SK-N-SH (cell line): ENCODE measurements at regions not wholly inside any gene's neighbourhood (a gene's known extent, or its start where the extent isn't known, plus 50 kb on each side); places are given as distances from the start of the nearest gene placed in this dataset.

Experiments used
- CTCF ChIA-PET: fragments of 300-600, 350-600 bp; formaldehyde crosslinking; extraction: SDS; loops from one replicate; lab custom pipeline; 2021; lab: Yijun Ruan, JAX
- POLR2A ChIA-PET: fragments of 350-600 bp; sonication (Branson Sonifier 250); formaldehyde crosslinking; extraction: SDS; loops from one replicate; lab custom pipeline; 2020; ENCODE audit warnings: antibody characterized with exemption, inconsistent platforms; lab: Yijun Ruan, JAX
- DNase-seq: peaks from one replicate; pipeline ENCODE4 v3.0.0; 2012
- H2AFZ ChIP-seq: fragments of 200-600 bp; sonication (generic); 2 replicates; pipeline ENCODE4 v1.8.1; 2016; ENCODE audit warnings: antibody characterized with exemption, mild to moderate bottlenecking, low read depth
- H3F3A ChIP-seq: fragments of 200-600 bp; sonication (generic); replicated peaks from 2 replicates; pipeline ENCODE3; 2016; ENCODE audit warnings: antibody characterized with exemption, mild to moderate bottlenecking; ENCODE audit not compliant: insufficient read depth
- H3K27ac ChIP-seq, 2 experiments: fragments of 200-500 bp in 1 of 2; fragments of 200-600 bp in 1 of 2; sonication (Bioruptor generic) in 1 of 2; sonication (generic), shearing (Covaris generic) in 1 of 2; 2 replicates each; pipeline versions ENCODE4 v1.5.1 to v1.6.1; 2014 to 2016; ENCODE audit warnings: low read depth in 2 of 2, inconsistent platforms in 1 of 2, low read length in 1 of 2, mild to moderate bottlenecking in 1 of 2, mixed read lengths in 1 of 2
- H3K27me3 ChIP-seq: fragments of 200-600 bp; sonication (generic), shearing (Covaris generic); 2 replicates; pipeline ENCODE4 v1.6.1; 2016; ENCODE audit warnings: mixed run types; ENCODE audit not compliant: insufficient read depth
- H3K36me3 ChIP-seq, 2 experiments: fragments of 200-500 bp in 1 of 2; fragments of 200-600 bp in 1 of 2; sonication (Bioruptor generic) in 1 of 2; sonication (generic) in 1 of 2; replicated peaks in 1 of 2; 2 replicates each; pipeline versions ENCODE3 to v1.5.1; 2014 to 2016; ENCODE audit warnings: low read length in 1 of 2, mild to moderate bottlenecking in 1 of 2; ENCODE audit not compliant: insufficient read depth in 2 of 2, control insufficient read depth in 1 of 2
- H3K4me1 ChIP-seq, 2 experiments: fragments of 200-500 bp in 1 of 2; fragments of 200-600 bp in 1 of 2; sonication (Bioruptor generic) in 1 of 2; sonication (generic), shearing (Covaris generic) in 1 of 2; 2 replicates each; pipeline versions ENCODE4 v1.5.1 to v1.6.1; 2014 to 2016; ENCODE audit warnings: low read depth in 1 of 2, low read length in 1 of 2, mixed run types in 1 of 2; ENCODE audit not compliant: insufficient read depth in 2 of 2, control insufficient read depth in 1 of 2
- H3K4me2 ChIP-seq: fragments of 200-600 bp; sonication (generic), shearing (Covaris generic); 2 replicates; pipeline ENCODE4 v1.6.1; 2017; ENCODE audit warnings: mixed run types
- H3K4me3 ChIP-seq, 2 experiments: fragments of 200-500 bp in 1 of 2; fragments of 200-600 bp in 1 of 2; sonication (Bioruptor generic) in 1 of 2; sonication (generic), shearing (Covaris generic) in 1 of 2; 2 replicates each; pipeline versions ENCODE4 v1.5.1 to v1.8.1; 2014 to 2016; ENCODE audit warnings: low read depth in 2 of 2, inconsistent platforms in 1 of 2, low read length in 1 of 2, mild to moderate bottlenecking in 1 of 2, mixed read lengths in 1 of 2, moderate library complexity in 1 of 2
- H3K79me2 ChIP-seq: fragments of 200-600 bp; sonication (generic); 2 replicates; pipeline ENCODE4 v1.8.1; 2017; ENCODE audit warnings: mild to moderate bottlenecking; ENCODE audit not compliant: insufficient read depth
- H3K9ac ChIP-seq: fragments of 200-600 bp; sonication (generic); 2 replicates; pipeline ENCODE4 v1.6.1; 2017; ENCODE audit warnings: mixed run types
- H3K9me2 ChIP-seq: fragments of 200-600 bp; sonication (generic); 2 replicates; pipeline ENCODE4 v1.6.1; 2017; ENCODE audit warnings: mixed run types
- H3K9me3 ChIP-seq: fragments of 200-600 bp; sonication (generic); 2 replicates; pipeline ENCODE4 v1.6.1; 2017; ENCODE audit warnings: mixed run types, mild to moderate bottlenecking, moderate library complexity
- H4K20me1 ChIP-seq: fragments of 200-600 bp; sonication (generic); 2 replicates; pipeline ENCODE4 v1.6.1; 2017; ENCODE audit warnings: mild to moderate bottlenecking, mixed run types; ENCODE audit not compliant: insufficient read depth
- EP300 ChIP-seq, 2 experiments: IDR thresholded peaks; 2 replicates each; pipeline versions ENCODE4 v1.4.0 to v1.6.1; 2012; ENCODE audit warnings: borderline replicate concordance in 1 of 2, low read depth in 1 of 2, low read length in 1 of 2
- FOSL2 ChIP-seq: IDR thresholded peaks from 2 replicates; pipeline ENCODE4 v1.4.0; 2012; ENCODE audit warnings: low read depth, mild to moderate bottlenecking, moderate library complexity, borderline replicate concordance
- FOXM1 ChIP-seq: IDR thresholded peaks from 2 replicates; pipeline ENCODE4 v1.4.0; 2012; ENCODE audit warnings: low read depth, mild to moderate bottlenecking
- IRF3 ChIP-seq: fragments of 150-350 bp; IDR thresholded peaks from 2 replicates; pipeline ENCODE4 v1.6.1; 2016; ENCODE audit warnings: mild to moderate bottlenecking, low read depth, low read length
- JUND ChIP-seq: IDR thresholded peaks from 2 replicates; pipeline ENCODE4 v1.4.0; 2012
- POLR2AphosphoS5 ChIP-seq: IDR thresholded peaks from 2 replicates; pipeline ENCODE4 v1.6.1; 2012; ENCODE audit warnings: low read depth, low read length
- RAD21 ChIP-seq: IDR thresholded peaks from 2 replicates; pipeline ENCODE4 v1.6.1; 2012; ENCODE audit warnings: mild to moderate bottlenecking, low read length
- RCOR1 ChIP-seq: fragments of 150-350 bp; IDR thresholded peaks from 2 replicates; pipeline ENCODE4 v1.6.1; 2017; ENCODE audit warnings: antibody characterized with exemption, low read length
- RFX5 ChIP-seq: IDR thresholded peaks from 2 replicates; pipeline ENCODE4 v1.6.1; 2012; ENCODE audit warnings: mild to moderate bottlenecking, improper control_type of control experiment, low read length
- RXRA ChIP-seq: IDR thresholded peaks from 2 replicates; pipeline ENCODE4 v1.4.0; 2012; ENCODE audit warnings: low read depth, mild to moderate bottlenecking, borderline replicate concordance
- TAF1 ChIP-seq: IDR thresholded peaks from 2 replicates; pipeline ENCODE4 v1.6.1; 2012; ENCODE audit warnings: low read depth, mild to moderate bottlenecking, low read length, moderate library complexity, borderline replicate concordance
- TCF12 ChIP-seq: IDR thresholded peaks from 2 replicates; pipeline ENCODE4 v1.4.0; 2012
- USF1 ChIP-seq: IDR thresholded peaks from 2 replicates; pipeline ENCODE4 v1.4.0; 2012; ENCODE audit warnings: low read depth, borderline replicate concordance
- YY1 ChIP-seq: IDR thresholded peaks from 2 replicates; pipeline ENCODE4 v1.4.0; 2012; ENCODE audit warnings: low read depth, mild to moderate bottlenecking
- WGBS: methylation state at CpG from one replicate; pipeline ENCODE4 v1.1.6; 2017; ENCODE audit warnings: low lambda C conversion rate; 5-methylcytosine and 5-hydroxymethylcytosine counted together
- TF ChIP-seq, protein P1 (sequence below): fragments of 200-600 bp; sonication (generic); IDR thresholded peaks from 2 replicates; pipeline ENCODE4 v1.6.1; 2017; ENCODE audit warnings: antibody characterized with exemption, mild to moderate bottlenecking, moderate library complexity
- TF ChIP-seq, protein P2 (sequence below): IDR thresholded peaks from 2 replicates; pipeline ENCODE4 v1.4.0; 2012; ENCODE audit warnings: low read depth, borderline replicate concordance
- TF ChIP-seq, protein P3 (sequence below): fragments of 150-350 bp; IDR thresholded peaks from 2 replicates; pipeline ENCODE4 v1.6.1; 2017; ENCODE audit warnings: antibody characterized with exemption, low read length, low read depth, borderline replicate concordance

- H3F3A ChIP-seq: peaks cover 4% of the 10 kb centered on the region
- H3K27me3 ChIP-seq: no peaks in the 10 kb centered on the region
- H3K9me3 ChIP-seq: no peaks in the 10 kb centered on the region
- CTCF ChIA-PET: no interaction called here
- no peaks in the 10 kb centered on the region for H3K36me3 ChIP-seq
- no peak overlapping the region for H3K4me2 ChIP-seq
- H3K4me1 ChIP-seq: no peaks in the 10 kb centered on the region
- H3K27ac ChIP-seq: no peak overlapping the region
- no peak overlapping the region for H3K9ac ChIP-seq
- TF ChIP-seq, protein P1, sequence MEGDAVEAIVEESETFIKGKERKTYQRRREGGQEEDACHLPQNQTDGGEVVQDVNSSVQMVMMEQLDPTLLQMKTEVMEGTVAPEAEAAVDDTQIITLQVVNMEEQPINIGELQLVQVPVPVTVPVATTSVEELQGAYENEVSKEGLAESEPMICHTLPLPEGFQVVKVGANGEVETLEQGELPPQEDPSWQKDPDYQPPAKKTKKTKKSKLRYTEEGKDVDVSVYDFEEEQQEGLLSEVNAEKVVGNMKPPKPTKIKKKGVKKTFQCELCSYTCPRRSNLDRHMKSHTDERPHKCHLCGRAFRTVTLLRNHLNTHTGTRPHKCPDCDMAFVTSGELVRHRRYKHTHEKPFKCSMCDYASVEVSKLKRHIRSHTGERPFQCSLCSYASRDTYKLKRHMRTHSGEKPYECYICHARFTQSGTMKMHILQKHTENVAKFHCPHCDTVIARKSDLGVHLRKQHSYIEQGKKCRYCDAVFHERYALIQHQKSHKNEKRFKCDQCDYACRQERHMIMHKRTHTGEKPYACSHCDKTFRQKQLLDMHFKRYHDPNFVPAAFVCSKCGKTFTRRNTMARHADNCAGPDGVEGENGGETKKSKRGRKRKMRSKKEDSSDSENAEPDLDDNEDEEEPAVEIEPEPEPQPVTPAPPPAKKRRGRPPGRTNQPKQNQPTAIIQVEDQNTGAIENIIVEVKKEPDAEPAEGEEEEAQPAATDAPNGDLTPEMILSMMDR: no peak
- no peak for TF ChIP-seq TCF12
- TF ChIP-seq, protein P2, sequence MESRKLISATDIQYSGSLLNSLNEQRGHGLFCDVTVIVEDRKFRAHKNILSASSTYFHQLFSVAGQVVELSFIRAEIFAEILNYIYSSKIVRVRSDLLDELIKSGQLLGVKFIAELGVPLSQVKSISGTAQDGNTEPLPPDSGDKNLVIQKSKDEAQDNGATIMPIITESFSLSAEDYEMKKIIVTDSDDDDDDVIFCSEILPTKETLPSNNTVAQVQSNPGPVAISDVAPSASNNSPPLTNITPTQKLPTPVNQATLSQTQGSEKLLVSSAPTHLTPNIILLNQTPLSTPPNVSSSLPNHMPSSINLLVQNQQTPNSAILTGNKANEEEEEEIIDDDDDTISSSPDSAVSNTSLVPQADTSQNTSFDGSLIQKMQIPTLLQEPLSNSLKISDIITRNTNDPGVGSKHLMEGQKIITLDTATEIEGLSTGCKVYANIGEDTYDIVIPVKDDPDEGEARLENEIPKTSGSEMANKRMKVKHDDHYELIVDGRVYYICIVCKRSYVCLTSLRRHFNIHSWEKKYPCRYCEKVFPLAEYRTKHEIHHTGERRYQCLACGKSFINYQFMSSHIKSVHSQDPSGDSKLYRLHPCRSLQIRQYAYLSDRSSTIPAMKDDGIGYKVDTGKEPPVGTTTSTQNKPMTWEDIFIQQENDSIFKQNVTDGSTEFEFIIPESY: no peak
- no peak for TF ChIP-seq FOXM1
- no peak for TF ChIP-seq RCOR1
- TF ChIP-seq TAF1: no peak
- no peak for TF ChIP-seq JUND
- TF ChIP-seq IRF3: no peak
- TF ChIP-seq FOSL2: no peak
- TF ChIP-seq, all 33 proteins: peak for 0
- no peaks in the 10 kb centered on the region for H3K79me2 ChIP-seq
- H3K4me3 ChIP-seq: no peak overlapping the region
- no peaks in the 10 kb centered on the region for H4K20me1 ChIP-seq
- no peak for DNase-seq
- no peaks in the 10 kb centered on the region for H3K9me2 ChIP-seq
- H2AFZ ChIP-seq: no peak overlapping the region
- POLR2A ChIA-PET: no interaction called here
- WGBS: 19% methylated on average over 5 of the region's 5 CpGs
These were observed 130.7 kb upstream of the SPHKAP start for GRCh38 chr2:228312172-228312571.

DNA sequence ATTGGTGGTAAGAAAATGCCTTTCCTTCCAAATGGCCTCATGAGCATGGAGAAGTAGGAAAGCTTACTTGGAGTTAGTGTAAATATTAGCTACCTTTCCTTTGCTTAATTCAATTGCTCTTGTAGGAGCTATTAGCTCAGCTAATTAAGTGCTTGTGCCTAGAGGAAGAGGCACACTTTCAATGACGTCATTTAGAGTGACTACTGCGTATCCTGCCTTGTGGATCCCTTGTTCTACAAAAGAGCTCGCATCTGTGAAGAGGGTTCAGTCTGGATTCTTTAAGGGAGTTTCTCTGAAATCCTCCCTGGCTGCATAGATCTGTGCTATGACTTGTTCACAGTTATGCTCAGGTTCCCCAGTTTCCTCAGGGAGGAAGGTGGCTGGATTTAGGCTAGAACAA is 122.5 kb upstream of the SPHKAP start:
- Histone ChIP-seq H3F3A (no peaks in the 10 kb centered on the region), H3K27ac (no peak overlapping the region), H3K27me3 (no peaks in the 10 kb centered on the region; the same call in 1 of the 2 replicates), H3K4me1 (no peaks in the 10 kb centered on the region), H3K9me3 (no peaks in the 10 kb centered on the region), H3K79me2 (no peaks in the 10 kb centered on the region), H4K20me1 (no peaks in the 10 kb centered on the region), H3K9ac (no peak overlapping the region), H3K4me3 (no peak overlapping the region), H3K4me2 (no peak overlapping the region), H3K9me2 (no peaks in the 10 kb centered on the region), H3K36me3 (no peaks in the 10 kb centered on the region), H2AFZ (no peak overlapping the region)
- no peak for TF ChIP-seq RFX5
- TF ChIP-seq EP300 (IDR thresholded peaks at IDR 0.05; ENCODE audit: borderline replicate concordance in 1 of 2, low read depth in 1 of 2, low read length in 1 of 2): no peak
- no peak for TF ChIP-seq FOSL2
- TF ChIP-seq RAD21: no peak
- TF ChIP-seq YY1: no peak
- no peak for TF ChIP-seq IRF3
- no peak for TF ChIP-seq RXRA
- TF ChIP-seq POLR2AphosphoS5: no peak
- TF ChIP-seq, protein P2: no peak
- no peak for TF ChIP-seq TCF12
- no peak for TF ChIP-seq USF1
- TF ChIP-seq, protein P3, sequence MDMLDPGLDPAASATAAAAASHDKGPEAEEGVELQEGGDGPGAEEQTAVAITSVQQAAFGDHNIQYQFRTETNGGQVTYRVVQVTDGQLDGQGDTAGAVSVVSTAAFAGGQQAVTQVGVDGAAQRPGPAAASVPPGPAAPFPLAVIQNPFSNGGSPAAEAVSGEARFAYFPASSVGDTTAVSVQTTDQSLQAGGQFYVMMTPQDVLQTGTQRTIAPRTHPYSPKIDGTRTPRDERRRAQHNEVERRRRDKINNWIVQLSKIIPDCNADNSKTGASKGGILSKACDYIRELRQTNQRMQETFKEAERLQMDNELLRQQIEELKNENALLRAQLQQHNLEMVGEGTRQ: no peak
- TF ChIP-seq JUND: no peak
- DNase-seq: no peak
- CTCF ChIA-PET: no interaction called here
- 3% methylated on average over 3 of the region's 3 CpGs for WGBS
- POLR2A ChIA-PET: no interaction called here
